SK-N-SH treated with all-trans-retinoic acid at 6 μM for 48 hours (cell line): ENCODE measurements at regions not wholly inside any gene's neighbourhood (a gene's known extent, or its start where the extent isn't known, plus 50 kb on each side); places are given as distances from the start of the nearest gene placed in this dataset.
"Not testable (repeated sequence)": the region's sequence is repeated elsewhere in the genome, so short reads cannot be mapped to it uniquely, and the experiment has no call there.

Experiments
- ATAC-seq: fragments of 200-7000 bp; cut with Tn5 transposase; 3 replicates; pipeline ENCODE4 v1.9.1; 2020; ENCODE audit warnings: mild to moderate bottlenecking, moderate library complexity
- ARNTL ChIP-seq: fragments of 450-650 bp; formaldehyde crosslinking; IDR thresholded peaks from 2 replicates; pipeline ENCODE4 v1.5.0; 2020; ENCODE audit warnings: low read depth, mild to moderate bottlenecking, moderate library complexity, borderline replicate concordance
- CREB5 ChIP-seq: fragments of 250-450 bp; sonication (Bioruptor Pico); IDR thresholded peaks from 2 replicates; pipeline ENCODE4 v1.5.1; 2020; ENCODE audit warnings: low read depth, mild to moderate bottlenecking, moderate library complexity
- CSDC2 ChIP-seq: fragments of 250-450 bp; sonication (Bioruptor Pico); IDR thresholded peaks from 2 replicates; pipeline ENCODE4 v1.5.0; 2020; ENCODE audit warnings: mild to moderate bottlenecking, moderate library complexity
- CSRNP3 ChIP-seq: fragments of 250-450 bp; sonication (Bioruptor Pico); IDR thresholded peaks from 2 replicates; pipeline ENCODE4 v1.5.1; 2021; ENCODE audit warnings: mild to moderate bottlenecking, moderate library complexity
- ESRRG ChIP-seq: fragments of 250-450 bp; sonication (Bioruptor Pico); IDR thresholded peaks from 2 replicates; pipeline ENCODE4 v1.6.1; 2021; ENCODE audit warnings: mild to moderate bottlenecking
- GLIS3 ChIP-seq: fragments of 250-450 bp; sonication (Bioruptor Pico); IDR thresholded peaks from 2 replicates; pipeline ENCODE4 v1.5.0; 2020; ENCODE audit warnings: mild to moderate bottlenecking, moderate library complexity
- ISL1 ChIP-seq: fragments of 250-450 bp; sonication (Bioruptor Pico); IDR thresholded peaks from 2 replicates; pipeline ENCODE4 v2.1.2; 2022; ENCODE audit warnings: mild to moderate bottlenecking, moderate library complexity
- OSR1 ChIP-seq: fragments of 250-450 bp; sonication (Bioruptor Pico); IDR thresholded peaks from 2 replicates; pipeline ENCODE4 v1.8.0; 2022; ENCODE audit warnings: moderate library complexity, mild to moderate bottlenecking, inconsistent platforms
- PATZ1 ChIP-seq: fragments of 250-450 bp; sonication (Bioruptor Pico); IDR thresholded peaks from 2 replicates; pipeline ENCODE4 v1.8.0; 2020; ENCODE audit warnings: mild to moderate bottlenecking, moderate library complexity, borderline replicate concordance
- POU6F1 ChIP-seq: fragments of 250-450 bp; sonication (Bioruptor Pico); IDR thresholded peaks from 2 replicates; pipeline ENCODE4 v1.8.0; 2021; ENCODE audit warnings: low read depth, mild to moderate bottlenecking, moderate library complexity, borderline replicate concordance
- PPARA ChIP-seq: fragments of 250-450 bp; sonication (Bioruptor Pico); IDR thresholded peaks from 2 replicates; pipeline ENCODE4 v1.5.0; 2020; ENCODE audit warnings: mild to moderate bottlenecking, borderline replicate concordance
- RARB ChIP-seq: fragments of 250-450 bp; sonication (Bioruptor Pico); IDR thresholded peaks from 2 replicates; pipeline ENCODE4 v1.8.0; 2021; ENCODE audit warnings: mild to moderate bottlenecking, moderate library complexity
- SNAI2 ChIP-seq: fragments of 250-450 bp; sonication (Bioruptor Pico); IDR thresholded peaks from 2 replicates; pipeline ENCODE4 v1.5.0; 2020; ENCODE audit warnings: mild to moderate bottlenecking, moderate library complexity
- TCF4 ChIP-seq: fragments of 250-450 bp; sonication (Bioruptor Pico); IDR thresholded peaks from 2 replicates; pipeline ENCODE4 v1.8.0; 2021; ENCODE audit warnings: mild to moderate bottlenecking, moderate library complexity, borderline replicate concordance
- TOX ChIP-seq: fragments of 250-450 bp; sonication (Bioruptor Pico); IDR thresholded peaks from 2 replicates; pipeline ENCODE4 v1.8.0; 2021; ENCODE audit warnings: mild to moderate bottlenecking, moderate library complexity, borderline replicate concordance
- TSHZ2 ChIP-seq: fragments of 250-450 bp; sonication (Bioruptor Pico); IDR thresholded peaks from 2 replicates; pipeline ENCODE4 v1.5.0; 2020; ENCODE audit warnings: mild to moderate bottlenecking, moderate library complexity
- ZC3H10 ChIP-seq: fragments of 250-450 bp; sonication (Bioruptor Pico); IDR thresholded peaks from 2 replicates; pipeline ENCODE4 v1.5.1; 2021; ENCODE audit warnings: mild to moderate bottlenecking, moderate library complexity
- ZFP30 ChIP-seq: fragments of 450-650 bp; formaldehyde crosslinking; IDR thresholded peaks from 2 replicates; pipeline ENCODE4 v1.5.0; 2022; ENCODE audit warnings: mild to moderate bottlenecking, moderate library complexity
- ZNF565 ChIP-seq: fragments of 450-650 bp; formaldehyde crosslinking; conservative IDR thresholded peaks from 2 replicates; pipeline ENCODE4 v1.5.0; 2020; ENCODE audit warnings: low read depth, mild to moderate bottlenecking, moderate library complexity
- ZNF70 ChIP-seq: fragments of 450-650 bp; formaldehyde crosslinking; IDR thresholded peaks from 2 replicates; pipeline ENCODE4 v1.5.0; 2020; ENCODE audit warnings: mild to moderate bottlenecking, moderate library complexity

GRCh38 chr9:42396318-42396717 lies 212.9 kb downstream of the SPATA31A6 start:
- TF ChIP-seq OSR1 (CRISPR knock-in tag) (no peak), ZFP30 (no peak), GLIS3 (CRISPR knock-in tag) (no peak), TCF4 (CRISPR knock-in tag) (no peak), POU6F1 (CRISPR knock-in tag) (no peak), TSHZ2 (no peak), ZC3H10 (CRISPR knock-in tag) (no peak), ISL1 (CRISPR knock-in tag) (no peak), PATZ1 (no peak), PPARA (CRISPR knock-in tag) (no peak), ZNF565 (CRISPR knock-in tag) (no peak), ZNF70 (CRISPR knock-in tag) (no peak), RARB (CRISPR knock-in tag) (no peak), CSDC2 (CRISPR knock-in tag) (no peak), ARNTL (CRISPR knock-in tag) (no peak), ESRRG (CRISPR knock-in tag) (no peak), TOX (CRISPR knock-in tag) (no peak), SNAI2 (CRISPR knock-in tag) (no peak), CREB5 (CRISPR knock-in tag) (no peak), CSRNP3 (CRISPR knock-in tag) (no peak)
- TF ChIP-seq, all 23 proteins: peak for 0
- no peak for ATAC-seq

GRCh38 chr9:42397336-42397735 lies 213.9 kb downstream of the SPATA31A6 start:
- not testable (repeated sequence) for ATAC-seq

- not testable (repeated sequence) for ATAC-seq
Measured at GRCh38 chr9:42402919-42403318, 219.5 kb downstream of the SPATA31A6 start.

- not testable (repeated sequence) for ATAC-seq
Measured at GRCh38 chr9:42409581-42409980, 226.1 kb downstream of the SPATA31A6 start.

GRCh38 chr9:42412354-42412753 lies 228.9 kb downstream of the SPATA31A6 start:
- not testable (repeated sequence) for ATAC-seq

- not testable (repeated sequence) for ATAC-seq
Measured at GRCh38 chr9:42414865-42415264, 231.4 kb downstream of the SPATA31A6 start.

GRCh38 chr9:42419652-42420051 lies 236.2 kb downstream of the SPATA31A6 start:
- peak; percentile 57; the same call in 2 of the 3 replicates for ATAC-seq

GRCh38 chr9:42420324-42420723 lies 236.9 kb downstream of the SPATA31A6 start:
- not testable (repeated sequence) for ATAC-seq

- not testable (repeated sequence) for ATAC-seq
Measured at GRCh38 chr9:42421630-42422029, 238.2 kb downstream of the SPATA31A6 start.
